SKM-1 treated with dmso at 0.1 percent for 144 hours (cell line): ENCODE measurements at regions not wholly inside any gene's neighbourhood (a gene's known extent, or its start where the extent isn't known, plus 50 kb on each side); places are given as distances from the start of the nearest gene placed in this dataset.

Experiments used
- DNase-seq: peaks from one replicate; lab custom pipeline; 2025; ENCODE audit not compliant: unreplicated experiment; lab: John Stamatoyannopoulos, UW

GRCh38 chr14:51507511-51507905, 144.2 kb upstream of the FRMD6 start:
- no peak for DNase-seq

GRCh38 chr14:51507906-51508511, 143.7 kb upstream of the FRMD6 start:
- no peak for DNase-seq

DNA sequence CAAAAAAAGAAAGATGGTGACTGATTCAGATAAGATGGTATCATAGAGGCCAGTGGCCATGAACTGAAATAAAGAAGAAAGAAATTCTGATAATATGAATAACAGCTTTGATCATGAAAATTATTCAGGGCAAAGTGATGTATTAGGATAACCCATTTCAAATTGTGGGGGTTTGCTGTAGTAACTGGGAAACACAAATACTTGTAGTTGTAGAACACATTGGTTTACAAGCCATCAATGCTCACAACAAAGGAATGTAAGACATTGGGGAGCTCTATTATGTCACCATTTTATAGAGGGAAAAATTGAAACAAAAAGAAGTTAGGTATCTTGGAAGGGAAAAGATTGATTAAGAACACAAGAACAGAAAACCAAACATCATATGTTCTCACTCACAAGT, 140.4 kb upstream of the FRMD6 start:
- DNase-seq: no peak

GRCh38 chr14:51512316-51512715, 139.4 kb upstream of the FRMD6 start:
- no peak for DNase-seq

DNA sequence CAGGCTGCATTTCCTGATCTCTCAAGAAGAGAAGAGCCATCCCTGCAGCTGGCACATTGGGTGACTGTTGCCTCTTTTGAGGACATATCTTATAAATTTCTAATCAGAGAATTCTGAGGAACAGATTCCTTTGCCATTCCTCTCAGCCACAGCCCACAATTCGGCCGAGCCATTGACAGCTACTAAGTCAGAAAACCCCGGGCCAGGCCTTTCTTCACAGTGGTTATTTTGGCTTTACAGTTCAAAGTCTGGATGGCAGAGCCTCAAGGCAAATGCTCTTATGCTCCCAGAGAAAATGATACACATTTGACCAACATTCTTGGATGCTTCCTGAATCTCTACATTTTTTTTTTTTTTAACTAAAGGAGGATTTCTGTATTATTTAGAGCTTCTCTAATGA, 138.4 kb upstream of the FRMD6 start:
- DNase-seq: no peak

GRCh38 chr14:51513933-51514332, 137.8 kb upstream of the FRMD6 start:
- no peak for DNase-seq

DNA sequence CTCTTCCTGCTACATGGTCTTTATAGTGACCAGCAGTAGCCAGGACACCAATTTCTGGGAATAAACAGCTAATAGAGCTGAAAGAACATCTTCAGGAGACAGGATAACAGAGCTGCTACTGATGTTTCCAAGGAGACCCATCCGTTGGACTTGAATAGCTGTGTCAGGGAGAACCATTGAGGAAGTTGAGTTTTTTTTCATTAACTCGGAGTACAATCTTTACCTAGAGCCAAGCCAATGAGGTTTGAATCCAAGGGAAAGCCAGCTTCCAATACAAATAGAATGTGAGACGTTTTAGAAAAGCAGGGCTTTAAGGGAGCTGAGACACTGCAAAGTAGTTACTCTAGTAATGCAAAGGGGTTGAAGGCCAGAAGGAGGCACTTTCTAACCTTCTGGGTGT, 136.1 kb upstream of the FRMD6 start:
- DNase-seq: no peak

- DNase-seq: no peak
Measured at GRCh38 chr14:51516706-51517395, 134.9 kb upstream of the FRMD6 start.

GRCh38 chr14:51518280-51518679, 133.4 kb upstream of the FRMD6 start:
- no peak for DNase-seq

DNA sequence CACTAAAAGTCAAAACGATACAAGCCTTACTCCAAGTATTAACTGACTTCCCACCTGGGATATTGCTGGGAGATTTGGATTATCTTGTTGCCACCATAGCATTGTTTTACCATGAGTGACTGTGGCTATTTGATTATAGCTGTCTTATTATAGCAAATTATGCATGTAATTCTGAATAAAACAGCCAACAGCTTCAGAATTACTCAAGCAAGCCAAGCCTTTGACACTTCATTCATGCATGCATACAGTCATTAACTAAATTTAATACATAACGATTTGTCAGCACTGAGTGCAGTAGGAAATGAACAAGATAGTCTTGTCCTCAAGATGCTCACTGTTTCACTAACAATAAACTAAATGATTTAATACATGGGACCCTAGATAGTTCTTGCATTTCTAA, 133.0 kb upstream of the FRMD6 start:
- DNase-seq: no peak

DNA sequence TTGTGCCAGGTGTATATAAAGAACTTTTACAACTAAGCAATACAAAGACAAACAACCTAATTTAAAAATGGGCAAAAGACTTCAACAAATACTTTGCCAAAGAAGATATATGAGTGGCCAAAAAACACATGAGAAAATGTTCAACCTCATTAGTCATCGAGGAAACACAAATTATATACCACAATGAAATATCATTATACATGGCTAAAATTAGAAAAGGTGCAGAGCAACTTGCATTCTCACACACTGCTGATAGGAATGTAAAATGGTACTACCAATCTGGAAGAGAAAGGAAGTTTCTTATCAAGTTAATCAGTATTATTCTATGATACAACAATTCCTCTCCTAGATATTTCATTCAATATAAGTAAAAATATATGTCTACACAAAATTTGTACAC, 131.6 kb upstream of the FRMD6 start:
- DNase-seq: no peak

- DNase-seq: no peak
Measured at GRCh38 chr14:51521764-51522163, 129.9 kb upstream of the FRMD6 start.

DNA sequence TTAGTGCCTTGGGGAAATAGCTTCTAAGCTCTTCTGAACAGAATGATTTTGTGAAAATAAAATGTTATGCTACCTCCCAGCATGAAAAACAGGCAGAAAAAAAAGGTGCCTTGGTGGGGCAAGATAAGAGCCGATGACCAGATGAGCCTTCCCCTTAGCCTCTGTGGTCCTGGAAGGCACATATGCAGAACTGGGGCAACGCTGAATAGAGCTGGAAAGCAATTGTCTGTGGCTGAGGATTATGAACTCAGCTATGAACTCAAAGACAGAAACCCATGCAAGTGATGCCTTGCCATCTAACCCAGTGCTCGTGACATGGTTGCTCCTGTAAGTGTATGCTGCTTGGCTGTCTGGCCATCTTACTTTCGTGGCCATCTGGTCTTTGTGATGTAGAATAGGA, 128.5 kb upstream of the FRMD6 start:
- DNase-seq: no peak

- no peak for DNase-seq
Measured at GRCh38 chr14:51525739-51526138, 126.0 kb upstream of the FRMD6 start.

DNA sequence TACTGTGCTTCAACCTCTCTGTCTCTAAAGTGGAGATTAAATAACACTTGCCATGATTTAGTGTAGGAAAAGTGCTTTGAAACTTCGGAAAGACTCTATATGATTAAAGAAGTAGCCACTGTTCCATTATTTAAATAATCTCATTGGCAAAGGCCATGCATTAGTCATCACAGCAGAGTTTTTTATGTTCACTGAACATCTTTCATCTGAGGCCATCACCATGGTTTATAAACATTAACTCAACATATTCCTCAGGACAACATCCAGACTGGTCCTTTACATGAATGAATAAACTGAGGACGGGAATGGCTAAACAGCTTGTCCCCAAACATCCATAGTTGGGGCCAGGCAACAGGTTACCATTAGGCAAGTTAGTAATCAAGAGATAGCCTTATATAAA, 124.6 kb upstream of the FRMD6 start:
- DNase-seq: no peak

- DNase-seq: no peak
Measured at GRCh38 chr14:51529736-51530135, 122.0 kb upstream of the FRMD6 start.

- no peak for DNase-seq
Measured at GRCh38 chr14:51533160-51533559, 118.5 kb upstream of the FRMD6 start.

DNA sequence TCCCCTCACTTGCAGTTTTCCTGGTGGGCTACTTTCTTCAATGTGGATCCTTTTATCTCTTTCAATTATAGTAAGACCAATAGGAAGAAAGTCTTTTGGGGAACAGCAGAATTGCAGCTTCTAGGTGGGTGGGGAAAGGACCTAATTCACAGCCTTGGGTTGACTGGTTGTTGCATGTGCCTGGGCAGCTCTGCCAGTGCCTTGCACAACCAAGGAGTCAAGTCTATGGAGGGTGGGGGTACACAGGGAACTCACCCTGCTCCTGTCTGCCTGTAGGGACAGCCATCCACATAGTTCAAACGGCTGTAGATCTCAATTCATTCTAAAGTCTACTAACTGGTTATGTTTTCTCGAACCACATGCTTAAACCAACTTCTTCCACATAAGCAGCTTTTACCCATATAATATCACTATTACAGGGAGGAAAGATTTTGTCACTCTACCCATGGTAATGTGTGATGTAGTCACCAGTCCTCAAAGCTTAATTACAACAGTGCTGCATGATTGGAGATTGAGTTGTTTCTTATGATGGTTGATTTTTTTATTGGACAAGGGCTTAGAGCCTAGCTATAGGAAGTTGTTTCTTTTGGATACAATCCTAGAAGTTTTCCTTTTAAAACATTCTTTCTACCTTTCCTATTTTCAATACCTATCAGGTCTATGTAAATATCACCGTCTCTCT, 117.7 kb upstream of the FRMD6 start:
- DNase-seq: no peak

- no peak for DNase-seq
Measured at GRCh38 chr14:51534610-51535011, 117.1 kb upstream of the FRMD6 start.

GRCh38 chr14:51535443-51536044, 116.2 kb upstream of the FRMD6 start:
- no peak for DNase-seq

GRCh38 chr14:51538973-51539372, 112.7 kb upstream of the FRMD6 start:
- DNase-seq: no peak

GRCh38 chr14:51539571-51540037, 112.1 kb upstream of the FRMD6 start:
- DNase-seq: no peak
